ENCODE measurements at regions not wholly inside any gene's neighbourhood (a gene's known extent, or its start where the extent isn't known, plus 50 kb on each side); places are given as distances from the start of the nearest gene placed in this dataset.

DNA sequence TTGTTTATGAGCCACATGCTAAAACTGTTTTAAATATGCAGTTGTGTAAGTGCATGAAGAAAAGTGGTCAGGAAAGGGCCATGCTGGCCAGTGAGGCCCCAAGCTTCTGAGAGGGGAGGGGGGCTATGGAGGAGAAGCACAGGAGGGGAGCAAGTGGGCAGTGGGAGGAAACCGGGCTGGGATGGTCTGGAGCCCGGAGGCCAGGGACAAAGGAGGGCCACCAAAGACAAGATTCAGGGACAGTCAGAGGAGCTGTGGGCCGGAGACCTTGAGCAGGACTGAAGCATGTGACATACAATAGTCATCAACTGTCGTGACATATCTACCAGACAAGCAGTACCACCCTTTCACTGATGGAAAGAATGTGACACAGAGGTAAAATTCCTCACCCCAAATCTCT, 333.2 kb upstream of the IRX1 start:
- intact Hi-C loops (cut with micrococcal nuclease): no loop called here
- Histone ChIP-seq H3K4me1 (ENCODE audit: control insufficient read depth in 2 of 2, insufficient read depth in 2 of 2, low read length in 2 of 2) (no peaks in the 10 kb centered on the region), H3K27ac (ENCODE audit: low read length in 2 of 2) (no peak overlapping the region), H4K20me1 (ENCODE audit: control insufficient read depth, insufficient read depth, low read length, poor library complexity, severe bottlenecking) (no peaks in the 10 kb centered on the region), H3K9me3 (ENCODE audit: control extremely low read depth in 1 of 3, control insufficient read depth in 2 of 3, insufficient read depth in 1 of 3, low read length in 2 of 3) (peaks cover 0 to 36% (median 0%) of the 10 kb centered on the region in 3 donors), H3K4me3 (ENCODE audit: control extremely low read depth in 1 of 5, extremely low read depth in 1 of 5, insufficient read depth in 1 of 5, low read depth in 2 of 5, low read length in 4 of 5) (no peak overlapping the region), H2AFZ (ENCODE audit: insufficient read depth, low read depth, low read length, poor library complexity, severe bottlenecking) (no peak overlapping the region), H3K9ac (ENCODE audit: low read length) (no peak overlapping the region), H3K36me3 (replicated peaks in 1 of 2; ENCODE audit: control extremely low read depth in 1 of 2, control insufficient read depth in 1 of 2, extremely low read depth in 1 of 2, insufficient read depth in 2 of 2, low read length in 1 of 2) (no peaks in the 10 kb centered on the region), H3K4me2 (replicated peaks; ENCODE audit: low read depth, low read length, poor library complexity, severe bottlenecking) (no peak overlapping the region), H3K27me3 (replicated peaks in 1 of 4; ENCODE audit: control extremely low read depth in 1 of 4, control insufficient read depth in 3 of 4, insufficient read depth in 4 of 4, low read length in 3 of 4) (no peaks in the 10 kb centered on the region), H3K79me2 (ENCODE audit: control insufficient read depth, insufficient read depth, low read length) (no peaks in the 10 kb centered on the region)
- 87% methylated on average over 3 of the region's 4 CpGs for WGBS (ENCODE audit: insufficient coverage)
- TF ChIP-seq EZH2 (IDR thresholded peaks at IDR 0.05; ENCODE audit: borderline replicate concordance, insufficient read depth, low read depth, low read length, poor library complexity, severe bottlenecking): no peak
- TF ChIP-seq, protein P1, sequence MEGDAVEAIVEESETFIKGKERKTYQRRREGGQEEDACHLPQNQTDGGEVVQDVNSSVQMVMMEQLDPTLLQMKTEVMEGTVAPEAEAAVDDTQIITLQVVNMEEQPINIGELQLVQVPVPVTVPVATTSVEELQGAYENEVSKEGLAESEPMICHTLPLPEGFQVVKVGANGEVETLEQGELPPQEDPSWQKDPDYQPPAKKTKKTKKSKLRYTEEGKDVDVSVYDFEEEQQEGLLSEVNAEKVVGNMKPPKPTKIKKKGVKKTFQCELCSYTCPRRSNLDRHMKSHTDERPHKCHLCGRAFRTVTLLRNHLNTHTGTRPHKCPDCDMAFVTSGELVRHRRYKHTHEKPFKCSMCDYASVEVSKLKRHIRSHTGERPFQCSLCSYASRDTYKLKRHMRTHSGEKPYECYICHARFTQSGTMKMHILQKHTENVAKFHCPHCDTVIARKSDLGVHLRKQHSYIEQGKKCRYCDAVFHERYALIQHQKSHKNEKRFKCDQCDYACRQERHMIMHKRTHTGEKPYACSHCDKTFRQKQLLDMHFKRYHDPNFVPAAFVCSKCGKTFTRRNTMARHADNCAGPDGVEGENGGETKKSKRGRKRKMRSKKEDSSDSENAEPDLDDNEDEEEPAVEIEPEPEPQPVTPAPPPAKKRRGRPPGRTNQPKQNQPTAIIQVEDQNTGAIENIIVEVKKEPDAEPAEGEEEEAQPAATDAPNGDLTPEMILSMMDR (IDR thresholded peaks at IDR 0.05): no peak
- H3K4me1 Mint-ChIP-seq: no peaks in the 10 kb centered on the region
- no peak overlapping the region for H3K4me3 Mint-ChIP-seq
- H3K27me3 Mint-ChIP-seq: no peaks in the 10 kb centered on the region
- ChIA-PET POLR2A (no interaction called here), CTCF (no interaction called here)
- H3K27ac Mint-ChIP-seq: no peak overlapping the region
- H3K9me3 Mint-ChIP-seq (ENCODE audit: insufficient read depth): peaks cover 7% of the 10 kb centered on the region
- ATAC-seq (ENCODE audit: low read depth) (no peak), DNase-seq (no peak)

DNA sequence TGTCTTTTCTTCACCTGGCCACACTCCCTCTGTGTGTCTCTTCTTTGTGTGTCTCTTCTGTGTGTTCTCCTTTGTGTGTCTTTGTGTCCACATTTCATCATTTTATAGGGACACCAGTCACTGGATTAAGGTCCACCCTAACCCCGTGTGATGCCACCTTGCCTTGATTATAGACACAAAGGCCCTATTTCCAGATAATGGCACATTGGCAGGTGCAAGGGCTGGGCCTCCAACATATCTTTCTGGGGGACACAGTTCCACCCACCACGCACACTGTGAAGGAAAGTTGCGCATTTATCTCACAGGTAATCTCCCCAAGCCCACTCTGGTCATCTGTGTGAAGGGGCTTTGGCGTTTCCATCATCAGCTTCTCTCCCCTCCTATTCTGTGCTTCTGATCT, 334.6 kb upstream of the IRX1 start:
- Mint-ChIP-seq H3K4me3 (no peak overlapping the region), H3K4me1 (no peaks in the 10 kb centered on the region), H3K27me3 (no peaks in the 10 kb centered on the region), H3K9me3 (ENCODE audit: insufficient read depth) (peaks cover 7% of the 10 kb centered on the region), H3K27ac (no peak overlapping the region)
- CTCF ChIA-PET: no interaction called here
- POLR2A ChIA-PET: no interaction called here
- no peak overlapping the region for H3K4me2 ChIP-seq (replicated peaks; ENCODE audit: low read depth, low read length, poor library complexity, severe bottlenecking)
- no peak overlapping the region for H3K4me3 ChIP-seq (ENCODE audit: control extremely low read depth in 1 of 5, extremely low read depth in 1 of 5, insufficient read depth in 1 of 5, low read depth in 2 of 5, low read length in 4 of 5)
- no peak overlapping the region for H3K27ac ChIP-seq (ENCODE audit: low read length in 2 of 2)
- H3K36me3 ChIP-seq (replicated peaks in 1 of 2; ENCODE audit: control extremely low read depth in 1 of 2, control insufficient read depth in 1 of 2, extremely low read depth in 1 of 2, insufficient read depth in 2 of 2, low read length in 1 of 2): no peaks in the 10 kb centered on the region
- no peaks in the 10 kb centered on the region for H4K20me1 ChIP-seq (ENCODE audit: control insufficient read depth, insufficient read depth, low read length, poor library complexity, severe bottlenecking)
- H3K4me1 ChIP-seq (ENCODE audit: control insufficient read depth in 2 of 2, insufficient read depth in 2 of 2, low read length in 2 of 2): no peaks in the 10 kb centered on the region
- H3K9ac ChIP-seq (ENCODE audit: low read length): no peak overlapping the region
- ATAC-seq (ENCODE audit: low read depth) (no peak), DNase-seq (no peak)
- H3K79me2 ChIP-seq (ENCODE audit: control insufficient read depth, insufficient read depth, low read length): no peaks in the 10 kb centered on the region
- TF ChIP-seq, protein P1 (IDR thresholded peaks at IDR 0.05): no peak
- no peak for TF ChIP-seq EZH2 (IDR thresholded peaks at IDR 0.05; ENCODE audit: borderline replicate concordance, insufficient read depth, low read depth, low read length, poor library complexity, severe bottlenecking)
- 78% methylated on average over 3 of the region's 4 CpGs for whole genome bisulfite sequencing (ENCODE audit: insufficient coverage)
- H2AFZ ChIP-seq (ENCODE audit: insufficient read depth, low read depth, low read length, poor library complexity, severe bottlenecking): no peak overlapping the region
- H3K27me3 ChIP-seq (replicated peaks in 1 of 4; ENCODE audit: control extremely low read depth in 1 of 4, control insufficient read depth in 3 of 4, insufficient read depth in 4 of 4, low read length in 3 of 4): no peaks in the 10 kb centered on the region
- intact Hi-C loops (cut with micrococcal nuclease): no loop called here
- peaks cover 0 to 27% (median 0%) of the 10 kb centered on the region in 3 donors for H3K9me3 ChIP-seq (ENCODE audit: control extremely low read depth in 1 of 3, control insufficient read depth in 2 of 3, insufficient read depth in 1 of 3, low read length in 2 of 3)
